Lower lobe of right lung (tissue), 2 donors: ENCODE measurements at regions not wholly inside any gene's neighbourhood (a gene's known extent, or its start where the extent isn't known, plus 50 kb on each side); places are given as distances from the start of the nearest gene placed in this dataset.

Source experiments
- ATAC-seq, 2 donors: fragments of 200-7000 bp; cut with Tn5 transposase; one replicate each; pipeline ENCODE4 v1.9.1; 2020 to 2022; ENCODE audit warnings: mild to moderate bottlenecking in 2 of 2, moderate library complexity in 2 of 2
- DNase-seq: peaks from one replicate; pipeline ENCODE4 v3.0.0-alpha.2; 2020
- H3K27ac ChIP-seq: fragments of 200-600 bp; one replicate; pipeline ENCODE4 v1.8.0; 2022
- H3K27me3 ChIP-seq: fragments of 200-600 bp; one replicate; pipeline ENCODE4 v1.8.0; 2022; ENCODE audit warnings: low read depth
- H3K36me3 ChIP-seq: fragments of 200-600 bp; one replicate; pipeline ENCODE4 v1.8.0; 2022; ENCODE audit warnings: mild to moderate bottlenecking
- H3K4me1 ChIP-seq: fragments of 200-600 bp; one replicate; pipeline ENCODE4 v1.8.0; 2022
- H3K4me3 ChIP-seq: fragments of 200-600 bp; one replicate; pipeline ENCODE4 v1.8.0; 2022; ENCODE audit warnings: mild to moderate bottlenecking
- H3K9me3 ChIP-seq: fragments of 200-600 bp; one replicate; pipeline ENCODE4 v1.8.0; 2022
- intact Hi-C: fragments of 100-400 bp; cut with DNase I; formaldehyde crosslinking; loops from one replicate; pipeline ENCODE4 v1.11.0; 2022
- TF ChIP-seq, protein P1 (sequence below): fragments of 200-600 bp; IDR thresholded peaks from one replicate; pipeline ENCODE4 v1.8.0; 2022; ENCODE audit warnings: antibody characterized with exemption, mild to moderate bottlenecking
- donor health status: DM: no; HTN: yes; CAD: no; lungs with severe emphysema.

DNA sequence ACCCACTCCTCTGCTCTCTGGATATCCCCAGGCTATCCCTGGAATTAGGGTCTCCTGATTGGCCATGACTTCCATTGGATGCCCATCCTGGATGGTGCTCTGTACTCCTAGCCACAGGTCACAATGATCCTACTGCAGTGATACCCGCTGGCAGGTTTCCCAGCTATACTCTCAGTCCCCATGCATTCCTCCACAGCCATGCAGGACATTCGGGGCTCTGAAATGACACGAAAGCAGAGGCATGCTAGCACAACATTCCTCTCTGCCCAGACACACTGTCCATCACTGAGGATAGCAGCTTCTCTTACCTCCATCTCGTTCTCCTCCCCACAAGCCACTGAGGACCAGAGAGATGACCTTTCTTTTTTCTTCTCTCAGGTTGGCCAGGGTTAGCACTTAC, 51.7 kb upstream of the SPATS2L start:
- peaks cover 18% of the 10 kb centered on the region for H3K4me1 ChIP-seq
- TF ChIP-seq, protein P1, sequence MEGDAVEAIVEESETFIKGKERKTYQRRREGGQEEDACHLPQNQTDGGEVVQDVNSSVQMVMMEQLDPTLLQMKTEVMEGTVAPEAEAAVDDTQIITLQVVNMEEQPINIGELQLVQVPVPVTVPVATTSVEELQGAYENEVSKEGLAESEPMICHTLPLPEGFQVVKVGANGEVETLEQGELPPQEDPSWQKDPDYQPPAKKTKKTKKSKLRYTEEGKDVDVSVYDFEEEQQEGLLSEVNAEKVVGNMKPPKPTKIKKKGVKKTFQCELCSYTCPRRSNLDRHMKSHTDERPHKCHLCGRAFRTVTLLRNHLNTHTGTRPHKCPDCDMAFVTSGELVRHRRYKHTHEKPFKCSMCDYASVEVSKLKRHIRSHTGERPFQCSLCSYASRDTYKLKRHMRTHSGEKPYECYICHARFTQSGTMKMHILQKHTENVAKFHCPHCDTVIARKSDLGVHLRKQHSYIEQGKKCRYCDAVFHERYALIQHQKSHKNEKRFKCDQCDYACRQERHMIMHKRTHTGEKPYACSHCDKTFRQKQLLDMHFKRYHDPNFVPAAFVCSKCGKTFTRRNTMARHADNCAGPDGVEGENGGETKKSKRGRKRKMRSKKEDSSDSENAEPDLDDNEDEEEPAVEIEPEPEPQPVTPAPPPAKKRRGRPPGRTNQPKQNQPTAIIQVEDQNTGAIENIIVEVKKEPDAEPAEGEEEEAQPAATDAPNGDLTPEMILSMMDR = no peak

DNA sequence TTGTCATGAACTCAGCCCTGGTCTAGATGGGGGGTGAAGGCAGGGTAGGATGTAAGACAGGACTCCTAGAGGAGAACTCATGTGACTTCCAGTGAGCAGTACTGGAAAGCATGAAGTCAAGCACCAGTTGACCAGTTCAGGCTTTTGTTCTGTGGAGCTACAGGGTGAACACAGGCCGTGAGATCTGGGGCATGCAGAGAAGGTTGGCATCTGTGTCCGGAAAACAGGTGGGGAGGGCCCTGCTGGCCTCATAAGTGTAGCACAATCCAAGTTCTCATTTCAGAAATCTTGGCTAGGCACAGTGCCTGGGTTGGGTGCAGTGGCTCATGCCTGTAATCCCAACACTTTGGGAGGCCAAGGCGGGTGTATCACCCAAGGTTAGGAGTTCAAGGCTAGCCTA, 50.9 kb upstream of the SPATS2L start:
- ATAC-seq (no peak), DNase-seq (no peak)
- no peak overlapping the region for H3K4me3 ChIP-seq
- intact Hi-C loops = no loop called here
- H3K27ac ChIP-seq = no peak overlapping the region
- TF ChIP-seq, protein P1 = no peak
- no peaks in the 10 kb centered on the region for H3K36me3 ChIP-seq
- no peaks in the 10 kb centered on the region for H3K9me3 ChIP-seq
- peaks cover 18% of the 10 kb centered on the region for H3K4me1 ChIP-seq
- H3K27me3 ChIP-seq = no peaks in the 10 kb centered on the region

More for the DNA sequence above, 51.7 kb upstream of the SPATS2L start:
- Histone ChIP-seq H3K9me3 (no peaks in the 10 kb centered on the region), H3K27me3 (no peaks in the 10 kb centered on the region), H3K36me3 (no peaks in the 10 kb centered on the region), H3K27ac (no peak overlapping the region), H3K4me3 (no peak overlapping the region)
- intact Hi-C loops = no loop called here
- ATAC-seq = no peak
- DNase-seq = no peak
